IPS-18a (cell line): ENCODE measurements at regions not wholly inside any gene's neighbourhood (a gene's known extent, or its start where the extent isn't known, plus 50 kb on each side); places are given as distances from the start of the nearest gene placed in this dataset.

Source experiments
- H3K27ac ChIP-seq: one replicate; pipeline ENCODE4 v1.5.1; 2013; ENCODE audit warnings: low read length
- H3K27me3 ChIP-seq: one replicate; pipeline ENCODE4 v1.6.1; 2013; ENCODE audit warnings: mild to moderate bottlenecking, low read length; ENCODE audit not compliant: control insufficient read depth, insufficient read depth
- H3K36me3 ChIP-seq: one replicate; pipeline ENCODE4 v1.6.1; 2013; ENCODE audit warnings: low read depth, low read length; ENCODE audit not compliant: control insufficient read depth
- H3K4me1 ChIP-seq: one replicate; pipeline ENCODE4 v1.6.1; 2013; ENCODE audit warnings: low read depth, low read length; ENCODE audit not compliant: control insufficient read depth
- H3K4me3 ChIP-seq: one replicate; pipeline ENCODE4 v1.5.1; 2013; ENCODE audit warnings: low read length
- H3K9ac ChIP-seq: one replicate; pipeline ENCODE4 v1.6.1; 2013; ENCODE audit warnings: mild to moderate bottlenecking, low read length, moderate library complexity
- H3K9me3 ChIP-seq: one replicate; pipeline ENCODE4 v1.6.1; 2013; ENCODE audit warnings: low read depth, low read length; ENCODE audit not compliant: control insufficient read depth

DNA sequence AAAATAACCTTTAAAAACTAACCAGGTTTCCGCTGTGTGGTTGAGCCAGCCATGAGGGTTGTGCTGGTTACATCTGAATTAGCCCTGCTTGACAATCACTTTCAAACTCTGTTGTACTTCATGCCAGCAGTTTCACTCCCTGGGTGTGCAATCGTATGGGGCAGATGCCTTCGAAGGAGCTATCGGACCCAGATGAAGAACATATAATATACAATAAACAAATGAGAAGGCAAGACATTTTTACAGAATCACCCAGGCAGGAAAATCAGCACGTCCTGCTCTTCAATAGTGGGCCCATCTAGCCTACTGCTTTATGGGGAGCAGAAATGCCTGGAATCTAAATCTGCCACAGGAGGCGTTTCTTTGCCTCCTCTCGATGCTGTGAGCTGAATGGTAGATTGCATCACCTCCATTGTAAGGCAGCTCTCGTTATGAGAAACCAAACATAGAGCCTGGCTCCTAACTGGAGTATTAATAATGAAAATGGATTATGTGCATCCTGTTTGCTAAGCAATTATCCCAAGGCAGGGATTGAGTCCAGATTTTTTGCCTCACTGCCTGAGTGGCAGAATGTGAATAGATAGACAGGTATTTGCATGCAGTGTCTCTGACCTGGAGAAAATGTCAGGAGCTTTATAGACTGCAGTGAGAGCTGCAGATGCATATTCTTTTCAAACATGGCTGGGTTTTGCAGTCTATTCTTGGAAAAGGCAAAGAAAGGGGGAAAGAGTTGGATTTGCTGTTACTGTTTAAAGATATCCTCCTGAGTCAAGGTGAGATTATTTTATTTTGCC, 143.3 kb upstream of the SMARCA2 start:
- peaks cover 11% of the 10 kb centered on the region for H3K4me1 ChIP-seq
- no peaks in the 10 kb centered on the region for H3K27me3 ChIP-seq
- no peak overlapping the region for H3K4me3 ChIP-seq
- H3K36me3 ChIP-seq = no peaks in the 10 kb centered on the region
- no peaks in the 10 kb centered on the region for H3K9me3 ChIP-seq
- H3K27ac ChIP-seq = peak overlapping the region; percentile 30
- H3K9ac ChIP-seq = peak overlapping the region; percentile 16

DNA sequence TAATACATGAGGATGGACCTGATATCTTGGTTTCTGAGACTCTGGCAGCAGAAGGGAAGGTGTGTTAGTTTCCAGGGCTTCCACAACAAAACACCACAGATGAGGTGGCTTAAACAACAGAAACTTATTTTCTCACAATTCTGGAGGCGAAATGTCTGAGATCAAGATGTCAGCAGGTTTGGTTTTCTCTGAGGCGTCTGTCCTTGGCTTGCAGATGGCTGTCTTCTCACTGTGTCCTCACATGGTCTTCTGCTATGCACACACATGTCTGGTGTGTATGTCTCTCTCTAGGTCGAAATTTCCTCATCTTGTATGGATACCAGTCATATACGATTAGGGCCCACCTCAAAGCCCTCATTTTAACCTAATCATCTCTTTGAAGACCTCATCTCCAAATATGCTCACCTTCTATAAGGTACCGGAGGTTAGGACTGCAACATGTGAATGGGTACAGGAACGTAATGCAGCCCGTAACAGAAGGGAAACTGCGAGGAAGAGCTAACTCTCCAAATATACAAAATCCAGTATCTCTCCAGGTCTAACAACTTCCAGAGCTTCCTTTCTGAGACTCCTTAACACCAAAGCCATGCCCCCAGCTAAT, 139.8 kb upstream of the SMARCA2 start:
- Histone ChIP-seq H3K36me3 (no peaks in the 10 kb centered on the region), H3K27me3 (no peaks in the 10 kb centered on the region), H3K4me1 (peaks cover 11% of the 10 kb centered on the region), H3K27ac (no peak overlapping the region), H3K9ac (no peak overlapping the region), H3K9me3 (no peaks in the 10 kb centered on the region), H3K4me3 (no peak overlapping the region)

DNA sequence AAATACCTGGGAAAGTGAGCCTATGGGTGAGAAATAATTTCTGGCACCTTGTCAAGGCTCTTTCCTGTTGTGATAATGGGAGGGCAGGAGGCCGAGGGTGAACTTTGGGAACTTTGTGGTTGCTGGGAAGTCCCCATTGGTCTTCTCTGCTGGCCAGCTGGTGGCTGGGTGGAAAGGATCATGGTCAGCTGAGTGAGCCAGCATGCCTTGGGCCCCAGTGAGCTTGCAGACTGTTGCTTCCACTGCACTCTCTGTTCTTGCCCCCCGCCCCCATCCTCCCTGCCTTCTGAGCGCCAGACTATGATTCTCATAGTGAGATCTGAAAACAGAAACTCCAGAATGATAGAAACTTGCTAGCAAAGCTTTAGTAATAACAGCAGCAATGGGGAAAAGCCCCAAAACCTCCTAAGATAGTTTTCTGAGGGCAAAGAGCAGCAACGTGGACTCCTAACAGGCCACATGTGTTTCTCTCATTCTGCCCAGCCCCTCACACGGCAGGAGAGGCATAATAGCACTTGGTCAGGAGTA, 139.2 kb upstream of the SMARCA2 start:
- H3K9ac ChIP-seq = no peak overlapping the region
- no peaks in the 10 kb centered on the region for H3K9me3 ChIP-seq
- no peaks in the 10 kb centered on the region for H3K27me3 ChIP-seq
- H3K4me1 ChIP-seq = peaks cover 11% of the 10 kb centered on the region
- no peak overlapping the region for H3K4me3 ChIP-seq
- no peak overlapping the region for H3K27ac ChIP-seq
- no peaks in the 10 kb centered on the region for H3K36me3 ChIP-seq

DNA sequence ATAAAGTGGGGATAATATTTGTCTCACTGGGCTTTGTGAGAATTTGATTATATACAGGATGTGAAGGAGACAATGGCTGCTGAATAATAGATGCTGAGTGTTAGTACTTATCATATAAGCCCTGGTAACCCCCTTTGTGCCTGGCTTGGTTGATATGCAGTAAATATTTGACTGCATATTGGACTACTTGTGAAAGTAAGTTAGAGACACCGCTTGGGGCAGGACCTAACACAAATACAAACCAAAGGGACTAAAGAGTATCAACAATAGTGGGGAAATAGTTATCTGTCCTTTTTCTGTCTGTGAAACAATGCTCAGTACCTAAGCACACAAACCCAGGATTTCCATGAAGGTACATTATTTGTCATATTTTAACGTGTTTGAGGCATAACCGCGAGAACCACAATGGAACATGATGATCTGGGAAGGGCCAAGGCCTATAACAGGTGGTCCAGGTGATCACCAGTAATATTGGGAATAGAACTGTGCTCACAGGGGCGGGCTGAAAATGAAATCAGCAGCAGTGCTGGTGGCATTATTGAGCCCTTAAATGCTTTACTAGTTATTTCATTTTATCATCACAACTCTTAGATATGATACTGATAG, 138.2 kb upstream of the SMARCA2 start:
- Histone ChIP-seq H3K4me1 (peaks cover 5% of the 10 kb centered on the region), H3K9ac (no peak overlapping the region), H3K36me3 (no peaks in the 10 kb centered on the region), H3K4me3 (no peak overlapping the region), H3K27me3 (no peaks in the 10 kb centered on the region), H3K27ac (no peak overlapping the region), H3K9me3 (no peaks in the 10 kb centered on the region)

DNA sequence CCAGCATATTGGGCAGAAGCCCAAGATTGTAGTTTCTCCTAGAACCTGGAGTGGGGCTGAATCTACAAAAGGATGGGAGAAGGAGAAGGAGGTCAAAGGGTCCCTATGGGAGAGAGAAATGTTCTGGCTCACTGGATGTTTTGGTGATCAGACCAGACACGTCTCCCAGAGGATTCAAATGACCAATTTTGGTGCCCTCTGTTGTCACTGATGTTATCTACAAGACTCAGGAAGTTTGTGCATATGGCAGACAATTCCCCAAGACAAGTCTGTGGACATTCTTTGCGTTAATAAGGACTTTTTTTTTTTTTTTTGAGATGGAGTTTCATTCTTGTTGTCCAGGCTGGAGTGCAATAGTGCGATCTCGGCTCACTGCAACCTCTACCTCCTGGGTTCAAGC, 137.2 kb upstream of the SMARCA2 start:
- no peak overlapping the region for H3K9ac ChIP-seq
- H3K36me3 ChIP-seq = no peaks in the 10 kb centered on the region
- no peak overlapping the region for H3K4me3 ChIP-seq
- H3K4me1 ChIP-seq = no peaks in the 10 kb centered on the region
- no peaks in the 10 kb centered on the region for H3K9me3 ChIP-seq
- H3K27ac ChIP-seq = no peak overlapping the region
- no peaks in the 10 kb centered on the region for H3K27me3 ChIP-seq

DNA sequence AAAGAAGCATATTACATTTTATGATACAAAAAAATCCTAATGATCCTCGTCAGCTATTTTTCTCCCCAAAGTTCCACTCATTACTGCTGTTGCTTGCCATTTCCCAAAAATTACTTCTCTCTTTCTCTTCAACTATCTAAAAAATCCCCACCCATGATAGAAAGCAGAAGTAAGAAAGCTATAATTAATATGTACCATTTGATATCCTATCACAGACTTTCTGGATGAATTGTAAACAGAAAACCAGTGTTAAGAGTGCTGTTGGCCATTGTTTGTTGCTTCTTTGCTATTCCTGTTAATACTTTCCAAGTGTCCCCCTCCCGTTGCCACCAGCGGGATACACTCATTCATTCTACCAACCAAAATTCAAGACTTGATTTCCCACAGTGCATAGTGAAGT, 136.3 kb upstream of the SMARCA2 start:
- H3K27me3 ChIP-seq = no peaks in the 10 kb centered on the region
- H3K4me1 ChIP-seq = no peaks in the 10 kb centered on the region
- H3K9ac ChIP-seq = no peak overlapping the region
- no peaks in the 10 kb centered on the region for H3K9me3 ChIP-seq
- H3K36me3 ChIP-seq = no peaks in the 10 kb centered on the region
- H3K4me3 ChIP-seq = no peak overlapping the region
- no peak overlapping the region for H3K27ac ChIP-seq

DNA sequence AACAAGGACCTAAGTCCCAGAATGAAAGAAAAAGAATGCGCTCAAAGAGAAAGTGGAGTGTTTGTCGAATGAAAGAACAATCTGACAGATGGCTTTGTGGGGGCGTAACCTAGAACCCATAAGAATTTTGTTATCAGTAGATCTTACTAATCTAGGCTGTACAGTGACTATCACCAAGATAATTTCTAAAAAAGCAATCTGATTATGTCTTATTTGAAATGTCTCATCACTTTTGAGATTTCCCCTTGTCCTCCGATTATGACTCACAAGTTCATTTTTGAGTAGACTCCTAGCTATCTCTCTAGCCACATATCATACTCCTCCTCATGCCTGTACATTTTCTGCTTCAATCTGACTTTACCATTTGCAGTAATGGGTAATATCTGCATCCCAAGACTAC, 135.6 kb upstream of the SMARCA2 start:
- no peaks in the 10 kb centered on the region for H3K9me3 ChIP-seq
- no peaks in the 10 kb centered on the region for H3K4me1 ChIP-seq
- no peaks in the 10 kb centered on the region for H3K27me3 ChIP-seq
- H3K27ac ChIP-seq = no peak overlapping the region
- H3K36me3 ChIP-seq = no peaks in the 10 kb centered on the region
- H3K4me3 ChIP-seq = no peak overlapping the region
- H3K9ac ChIP-seq = no peak overlapping the region

DNA sequence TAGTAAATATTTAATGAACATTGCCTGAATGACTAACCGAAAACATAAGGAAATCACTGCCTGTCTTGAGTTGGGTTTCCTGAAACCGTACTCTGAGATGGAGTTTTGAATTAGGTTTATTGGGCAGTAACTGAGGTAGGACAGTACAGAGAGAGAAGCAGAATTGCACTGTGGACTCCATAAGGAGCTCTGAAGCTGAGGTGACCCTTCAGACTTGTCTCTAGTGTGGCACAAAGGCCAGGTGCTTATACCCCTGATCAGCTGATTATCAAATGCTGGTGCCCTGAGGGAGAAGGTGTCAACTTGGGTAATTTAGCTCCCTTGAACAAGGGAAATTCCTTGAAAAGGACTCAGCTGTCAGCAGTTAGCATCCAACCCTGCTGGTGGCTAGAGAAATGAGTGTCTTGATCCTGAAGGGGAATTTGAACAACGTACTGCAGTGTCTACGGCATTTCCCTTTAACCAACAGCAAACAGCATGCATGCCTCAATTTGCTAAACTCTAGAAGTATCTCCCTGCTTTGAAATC, 135.0 kb upstream of the SMARCA2 start:
- Histone ChIP-seq H3K27ac (no peak overlapping the region), H3K9me3 (no peaks in the 10 kb centered on the region), H3K4me1 (no peaks in the 10 kb centered on the region), H3K27me3 (no peaks in the 10 kb centered on the region), H3K36me3 (no peaks in the 10 kb centered on the region), H3K9ac (no peak overlapping the region), H3K4me3 (no peak overlapping the region)

DNA sequence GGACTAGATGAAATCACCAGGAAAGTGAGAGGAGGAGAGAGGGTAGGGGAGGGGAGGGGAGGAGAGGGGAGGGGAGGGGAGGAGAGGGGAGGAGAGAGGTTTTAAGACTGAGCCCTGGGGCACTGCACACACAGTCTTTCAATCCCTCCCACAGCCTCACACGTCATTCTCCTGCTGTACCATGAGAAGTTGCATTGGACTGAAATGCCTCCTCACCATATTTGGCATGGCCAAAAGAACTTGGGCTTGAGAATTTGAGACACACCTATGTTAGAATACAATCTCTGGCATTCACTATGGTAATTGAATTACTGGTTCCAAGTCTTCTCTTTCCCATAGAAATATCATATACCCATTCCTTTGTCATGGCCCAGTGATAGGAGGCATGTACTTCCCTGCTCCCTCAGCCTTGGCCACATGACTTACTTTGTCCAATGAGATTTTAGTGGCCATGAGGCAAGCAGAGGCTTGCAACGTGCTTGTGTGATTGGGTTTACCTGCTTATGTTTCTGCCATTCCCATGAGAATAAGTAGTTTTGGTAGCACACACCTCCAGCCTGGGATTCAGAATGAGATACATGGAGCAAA, 133.3 kb upstream of the SMARCA2 start:
- Histone ChIP-seq H3K27me3 (no peaks in the 10 kb centered on the region), H3K4me3 (no peak overlapping the region), H3K36me3 (no peaks in the 10 kb centered on the region), H3K27ac (no peak overlapping the region), H3K4me1 (no peaks in the 10 kb centered on the region), H3K9me3 (no peaks in the 10 kb centered on the region), H3K9ac (no peak overlapping the region)

DNA sequence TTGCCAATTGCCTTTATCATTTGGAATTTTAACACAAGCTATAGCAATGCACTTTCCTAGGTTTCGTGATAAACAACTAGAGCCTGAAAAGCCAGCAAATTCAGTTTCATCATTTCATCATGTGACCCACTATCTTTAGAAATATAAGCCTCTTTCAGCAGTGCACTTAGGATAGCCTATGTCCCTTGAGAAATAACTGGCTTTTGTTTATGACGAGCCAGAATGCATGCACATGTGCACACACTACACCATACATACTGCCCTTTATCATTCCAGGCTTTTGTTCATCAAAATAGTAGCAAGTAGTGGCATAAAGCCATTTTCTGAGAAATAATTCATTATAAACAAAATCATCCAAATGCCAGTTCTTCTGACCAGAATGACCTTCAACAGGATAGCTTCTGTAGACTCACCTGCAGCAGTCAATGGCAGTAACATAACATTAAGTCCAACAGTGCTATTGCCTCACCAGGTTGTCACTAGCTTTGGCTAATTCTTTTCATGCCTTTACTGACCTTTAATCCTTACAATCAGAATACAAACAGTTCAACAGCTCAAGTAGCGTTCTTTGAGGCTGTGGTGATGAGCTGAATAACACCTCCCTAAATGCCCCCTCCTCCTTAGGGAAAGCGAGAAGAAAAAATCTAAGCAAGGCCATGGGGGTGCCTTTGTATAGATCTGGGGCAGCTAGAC, 132.3 kb upstream of the SMARCA2 start:
- Histone ChIP-seq H3K9me3 (no peaks in the 10 kb centered on the region), H3K4me3 (no peak overlapping the region), H3K27me3 (no peaks in the 10 kb centered on the region), H3K4me1 (no peaks in the 10 kb centered on the region), H3K9ac (no peak overlapping the region), H3K27ac (no peak overlapping the region), H3K36me3 (no peaks in the 10 kb centered on the region)

DNA sequence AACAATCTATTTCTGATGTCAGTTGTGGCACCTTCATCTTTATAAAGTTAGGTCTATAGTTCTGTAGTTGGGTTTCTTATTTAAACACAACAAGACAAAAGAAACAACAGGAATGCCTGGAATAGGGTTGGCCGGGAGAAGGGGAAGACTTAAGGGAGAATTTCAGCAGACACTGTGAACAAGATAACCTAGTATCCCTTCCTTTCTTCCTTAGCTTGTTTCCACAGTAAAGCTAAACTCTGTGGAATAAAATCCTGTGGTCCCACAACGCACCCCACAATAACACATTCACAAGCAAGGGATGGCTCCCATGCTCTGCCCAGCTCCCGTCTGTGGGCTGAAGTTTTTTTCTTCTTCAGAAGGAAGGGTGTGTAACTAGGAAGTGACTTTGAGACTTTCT, 124.9 kb upstream of the SMARCA2 start:
- Histone ChIP-seq H3K4me1 (no peaks in the 10 kb centered on the region), H3K9me3 (no peaks in the 10 kb centered on the region), H3K36me3 (no peaks in the 10 kb centered on the region), H3K4me3 (no peak overlapping the region), H3K27ac (no peak overlapping the region), H3K27me3 (no peaks in the 10 kb centered on the region), H3K9ac (no peak overlapping the region)
